ENCODE measurements at regions not wholly inside any gene's neighbourhood (a gene's known extent, or its start where the extent isn't known, plus 50 kb on each side); places are given as distances from the start of the nearest gene placed in this dataset.

DNA sequence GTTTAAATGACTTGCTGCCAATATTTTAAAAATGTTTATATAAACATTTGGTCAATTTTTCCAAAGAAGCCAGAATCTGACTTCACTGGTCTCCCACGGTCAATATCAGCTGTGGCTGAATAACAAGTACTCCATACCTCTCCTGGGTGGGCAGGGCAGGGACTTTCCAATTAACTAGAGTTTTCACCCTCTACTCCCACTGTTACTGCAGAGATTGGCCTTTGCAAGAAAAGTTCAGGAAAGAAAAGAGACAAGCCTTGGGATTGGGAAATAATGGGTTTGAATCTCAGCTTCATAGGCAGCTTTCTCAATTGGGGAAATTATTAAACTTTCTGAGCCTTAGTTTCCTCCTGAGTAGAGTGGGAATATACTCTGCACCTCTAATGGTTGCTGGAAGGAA, 236.9 kb downstream of the PRL start:
- H3K27me3 Mint-ChIP-seq: peaks cover 6 to 9% of the 10 kb centered on the region in 2 donors
- no peak for ATAC-seq
- peaks cover 5 to 12% of the 10 kb centered on the region in 2 donors for H3K4me1 Mint-ChIP-seq (ENCODE audit: low read depth in 2 of 2)
- H3K27ac Mint-ChIP-seq: no peak overlapping the region
- no peak for DNase-seq (ENCODE audit: low spot score)
- H3K36me3 Mint-ChIP-seq: peaks cover 5% of the 10 kb centered on the region
- H3K9me3 Mint-ChIP-seq: no peaks in the 10 kb centered on the region
- no peak overlapping the region for H3K4me3 Mint-ChIP-seq

DNA sequence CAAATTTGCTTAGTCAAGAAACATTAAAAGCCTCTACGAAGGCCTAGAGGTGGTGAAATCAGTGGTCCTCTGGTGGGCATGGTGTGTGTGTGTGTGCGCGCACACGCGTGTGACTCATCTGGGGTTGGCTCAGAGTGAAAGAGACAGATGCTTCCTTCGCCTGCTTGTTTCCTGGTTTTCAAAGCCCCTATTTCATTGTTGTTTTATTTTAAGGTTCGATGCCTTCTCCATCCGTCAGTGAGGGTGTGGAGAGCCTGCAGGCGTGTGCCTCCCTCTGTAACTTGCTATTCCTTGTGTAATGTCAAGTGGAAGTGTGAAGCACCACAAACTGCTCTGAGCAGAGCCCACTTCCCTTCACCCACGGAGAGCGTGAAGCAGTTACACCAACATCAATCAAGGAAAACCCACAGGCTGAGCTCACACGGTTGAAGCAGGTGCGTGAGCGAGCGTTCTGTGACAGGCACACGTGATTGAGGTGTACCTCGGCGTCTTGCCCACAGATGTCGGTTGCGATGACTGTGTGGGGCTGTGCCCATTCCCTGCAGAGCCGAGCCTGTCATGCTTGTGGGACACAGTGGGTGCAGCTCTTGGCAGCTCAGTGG, 233.9 kb downstream of the PRL start:
- H3K4me1 Mint-ChIP-seq (ENCODE audit: low read depth in 2 of 2): peaks cover 5 to 12% of the 10 kb centered on the region in 2 donors

DNA sequence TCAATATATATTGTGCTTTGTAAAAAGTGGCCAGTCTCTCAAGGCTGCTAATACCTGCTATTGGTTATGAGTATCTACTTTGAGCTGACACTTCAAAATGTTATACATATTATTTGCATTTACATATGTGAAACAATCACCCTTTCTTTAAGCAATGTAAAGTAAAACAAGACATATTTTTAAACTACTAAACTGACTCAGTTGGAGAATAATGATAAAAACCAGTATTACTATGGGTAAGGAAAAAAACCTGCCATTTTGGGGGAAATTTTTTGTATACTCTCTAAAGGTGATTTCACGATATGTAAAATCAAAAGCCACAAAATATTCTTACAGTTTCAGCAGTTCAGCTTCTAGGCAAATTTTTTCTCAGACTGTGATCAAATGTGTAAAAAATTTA, 232.3 kb downstream of the PRL start:
- Mint-ChIP-seq H3K9me3 (no peaks in the 10 kb centered on the region), H3K4me1 (ENCODE audit: low read depth in 2 of 2) (peaks cover 5 to 12% of the 10 kb centered on the region in 2 donors), H3K27ac (no peak overlapping the region), H3K4me3 (no peak overlapping the region), H3K27me3 (peaks cover 2 to 4% of the 10 kb centered on the region in 2 donors), H3K36me3 (peaks cover 1% of the 10 kb centered on the region)
- DNase-seq (ENCODE audit: low spot score) (no peak), ATAC-seq (no peak)

More for the DNA sequence above, 233.9 kb downstream of the PRL start:
- H3K27me3 Mint-ChIP-seq: peaks cover 6 to 9% of the 10 kb centered on the region in 2 donors
- ATAC-seq (peak; percentile 83 to 84), DNase-seq (ENCODE audit: low spot score) (no peak)
- peak overlapping the region; percentile 52 to 60 for H3K27ac Mint-ChIP-seq
- peak overlapping the region; percentile 57 for H3K4me3 Mint-ChIP-seq
- H3K9me3 Mint-ChIP-seq: no peaks in the 10 kb centered on the region
- peaks cover 5% of the 10 kb centered on the region for H3K36me3 Mint-ChIP-seq

DNA sequence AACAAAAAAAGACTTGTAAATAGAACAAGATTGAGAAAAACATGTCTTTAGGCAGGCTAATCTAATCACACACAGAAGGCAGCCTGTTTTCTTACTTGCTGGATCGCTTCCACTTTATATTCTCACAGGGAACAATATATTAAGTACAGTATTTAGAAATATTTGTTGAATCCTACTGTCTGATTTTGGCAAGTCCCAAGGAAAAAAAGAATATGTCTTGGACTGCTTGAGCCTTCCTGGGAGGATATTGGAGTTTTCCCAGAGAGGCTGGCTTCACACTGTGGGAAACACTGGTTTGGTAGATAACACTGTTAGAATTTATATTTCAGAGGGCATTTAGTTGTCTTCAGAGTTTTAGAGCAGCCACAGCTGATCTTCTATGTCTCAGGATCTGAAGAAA, 229.7 kb downstream of the PRL start:
- H3K36me3 Mint-ChIP-seq: no peaks in the 10 kb centered on the region
- no peaks in the 10 kb centered on the region for H3K9me3 Mint-ChIP-seq
- H3K27ac Mint-ChIP-seq: no peak overlapping the region
- H3K4me1 Mint-ChIP-seq (ENCODE audit: low read depth in 2 of 2): peaks cover 5 to 6% of the 10 kb centered on the region in 2 donors
- ATAC-seq (no peak), DNase-seq (ENCODE audit: low spot score) (no peak)
- no peak overlapping the region for H3K4me3 Mint-ChIP-seq
- H3K27me3 Mint-ChIP-seq: no peaks in the 10 kb centered on the region

DNA sequence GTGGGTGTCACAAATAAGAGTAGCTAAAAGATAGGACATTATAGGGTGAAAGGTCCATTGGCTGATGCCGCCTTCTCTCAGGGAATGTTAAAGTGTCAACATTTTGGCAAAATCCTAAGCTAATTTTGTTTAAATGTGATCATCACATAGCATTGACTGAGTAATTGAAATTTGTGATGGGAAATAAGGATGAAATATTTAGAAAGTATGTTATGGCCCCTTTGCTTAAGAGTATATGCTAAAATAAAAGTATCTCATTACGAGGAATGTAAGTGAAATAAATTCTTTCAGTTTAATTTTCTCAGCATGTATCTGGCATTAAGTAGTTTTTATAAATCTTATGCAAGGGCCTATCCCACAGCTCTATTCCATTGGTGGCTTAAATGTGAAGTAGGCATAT, 229.2 kb downstream of the PRL start:
- Mint-ChIP-seq H3K4me3 (no peak overlapping the region), H3K27me3 (no peaks in the 10 kb centered on the region), H3K4me1 (ENCODE audit: low read depth in 2 of 2) (peaks cover 5% of the 10 kb centered on the region in 2 donors), H3K36me3 (no peaks in the 10 kb centered on the region), H3K9me3 (no peaks in the 10 kb centered on the region), H3K27ac (no peak overlapping the region)
- no peak for ATAC-seq
- no peak for DNase-seq (ENCODE audit: low spot score)

DNA sequence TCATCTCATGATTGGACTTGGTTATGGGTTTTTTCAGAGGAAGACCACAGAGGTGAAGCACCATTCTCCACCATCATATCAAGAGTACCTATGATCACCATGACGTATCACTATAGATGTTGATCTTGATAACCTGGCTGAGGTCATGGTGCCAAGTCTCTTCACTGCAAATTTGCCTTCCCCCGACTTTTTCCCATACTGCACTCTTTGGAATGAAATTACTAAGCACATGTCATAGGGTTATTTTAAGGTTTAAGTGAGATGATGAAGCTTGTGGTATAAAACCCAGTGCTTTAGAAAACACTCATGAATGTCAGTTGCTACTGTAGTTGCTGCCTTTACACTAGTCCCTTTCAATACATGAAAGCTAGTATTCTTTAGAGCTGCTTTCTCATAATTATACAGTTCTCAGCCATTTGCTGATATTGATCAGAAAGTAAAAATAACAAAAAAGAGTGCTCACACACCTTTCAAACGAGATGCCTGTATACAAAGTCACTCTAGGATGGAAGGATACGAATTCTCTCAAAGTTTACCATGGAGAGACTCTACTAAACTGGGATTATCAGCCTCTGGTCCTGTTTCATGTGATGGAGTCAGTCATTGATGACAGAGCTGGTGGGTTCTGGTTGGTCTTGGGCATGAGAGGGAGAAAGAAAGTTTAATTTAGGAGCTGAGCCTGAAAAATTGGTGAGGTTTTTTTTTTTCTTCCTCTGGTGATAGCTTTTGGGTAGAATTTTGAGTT, 228.1 kb downstream of the PRL start:
- ATAC-seq: peak in 1 of 2 donors; percentile 53
- Mint-ChIP-seq H3K27me3 (no peaks in the 10 kb centered on the region), H3K36me3 (no peaks in the 10 kb centered on the region), H3K9me3 (no peaks in the 10 kb centered on the region), H3K27ac (no peak overlapping the region), H3K4me1 (ENCODE audit: low read depth in 2 of 2) (no peaks in the 10 kb centered on the region), H3K4me3 (no peak overlapping the region)
- no peak for DNase-seq (ENCODE audit: low spot score)

DNA sequence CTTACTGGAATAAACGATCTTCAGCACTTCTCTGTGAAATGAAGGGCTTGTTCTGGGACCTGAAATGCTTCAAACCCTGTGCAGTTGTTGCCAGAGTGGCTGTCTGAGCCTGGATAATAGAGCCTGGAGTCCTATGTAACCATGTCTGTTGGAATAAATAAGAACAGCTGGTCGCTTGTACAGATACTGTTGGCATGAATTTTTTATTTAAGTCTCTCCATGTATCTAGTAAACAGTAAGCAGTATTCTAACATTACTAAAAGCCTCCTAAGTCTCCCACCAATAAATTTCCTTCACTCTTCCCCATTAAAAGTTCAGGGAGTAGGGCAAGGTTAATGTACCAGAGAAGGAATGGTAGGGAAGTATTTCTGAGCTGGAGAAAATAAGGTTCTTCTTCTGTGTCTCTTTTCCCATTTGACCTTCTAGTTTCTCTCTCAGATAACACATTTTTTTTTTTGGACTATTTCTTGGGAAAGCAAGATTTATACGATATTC, 227.5 kb downstream of the PRL start:
- ATAC-seq (no peak), DNase-seq (ENCODE audit: low spot score) (no peak)
- no peak overlapping the region for H3K27ac Mint-ChIP-seq
- no peaks in the 10 kb centered on the region for H3K4me1 Mint-ChIP-seq (ENCODE audit: low read depth in 2 of 2)
- H3K36me3 Mint-ChIP-seq: no peaks in the 10 kb centered on the region
- H3K4me3 Mint-ChIP-seq: no peak overlapping the region
- H3K9me3 Mint-ChIP-seq: peaks cover 4% of the 10 kb centered on the region
- H3K27me3 Mint-ChIP-seq: no peaks in the 10 kb centered on the region

DNA sequence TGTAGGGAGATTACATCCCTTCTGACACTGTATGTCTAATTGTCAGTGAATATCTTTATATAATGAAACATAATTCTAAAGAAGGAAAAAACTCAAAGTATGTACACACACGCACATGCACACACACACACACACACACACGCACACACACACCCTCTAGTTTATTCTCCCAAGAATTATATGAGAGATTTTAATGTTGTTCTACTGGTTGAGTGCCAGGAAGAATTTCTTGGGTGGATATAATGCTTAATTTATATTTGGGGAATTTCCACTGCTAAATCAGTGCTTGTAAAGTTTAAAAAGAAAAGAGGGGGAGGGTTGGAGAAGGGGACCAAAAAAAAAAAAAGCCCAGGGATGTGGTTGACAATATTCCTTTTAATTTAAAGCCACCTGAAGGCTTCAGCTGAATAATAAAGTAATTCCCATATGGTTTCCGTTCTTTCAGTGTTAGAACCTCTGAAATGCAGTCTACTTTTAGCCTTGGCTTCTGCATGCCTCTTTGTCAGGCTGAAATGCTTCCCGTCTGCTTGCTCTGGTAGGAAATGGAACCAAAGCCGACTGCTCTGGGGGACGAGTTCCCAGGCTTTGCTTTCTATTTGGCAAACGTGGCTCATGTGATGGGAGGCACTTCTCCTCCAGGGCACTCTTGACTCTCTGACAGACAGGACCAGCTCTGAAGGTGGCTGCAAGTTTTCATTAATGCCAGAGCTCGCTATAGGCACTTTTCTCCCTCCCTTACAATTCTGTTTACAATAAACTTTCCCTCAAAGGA, 225.4 kb downstream of the PRL start:
- no peaks in the 10 kb centered on the region for H3K4me1 Mint-ChIP-seq (ENCODE audit: low read depth in 2 of 2)
- H3K9me3 Mint-ChIP-seq: peaks cover 6% of the 10 kb centered on the region
- ATAC-seq: no peak
- no peak overlapping the region for H3K27ac Mint-ChIP-seq
- DNase-seq (ENCODE audit: low spot score): no peak
- H3K4me3 Mint-ChIP-seq: no peak overlapping the region
- H3K36me3 Mint-ChIP-seq: no peaks in the 10 kb centered on the region
- no peaks in the 10 kb centered on the region for H3K27me3 Mint-ChIP-seq

DNA sequence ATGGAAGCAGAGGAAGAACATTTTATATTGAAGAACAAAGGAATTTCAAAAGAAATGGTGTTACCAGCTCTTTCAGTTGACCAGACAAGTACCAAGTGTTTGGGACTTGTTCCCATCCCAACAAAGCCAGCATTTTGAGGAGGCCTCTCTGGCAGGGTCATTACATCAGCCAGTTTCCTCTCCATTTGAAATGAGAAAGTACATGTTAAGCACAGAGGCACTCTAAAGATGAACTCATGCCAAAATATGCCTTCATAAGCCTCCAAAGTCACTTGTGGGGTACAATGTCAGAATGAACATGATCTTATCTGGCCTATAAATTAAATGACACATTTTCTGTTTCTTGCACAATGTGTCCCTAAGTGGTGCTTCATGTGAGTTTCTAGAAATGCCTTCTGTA, 223.9 kb downstream of the PRL start:
- H3K4me1 Mint-ChIP-seq (ENCODE audit: low read depth in 2 of 2): no peaks in the 10 kb centered on the region

DNA sequence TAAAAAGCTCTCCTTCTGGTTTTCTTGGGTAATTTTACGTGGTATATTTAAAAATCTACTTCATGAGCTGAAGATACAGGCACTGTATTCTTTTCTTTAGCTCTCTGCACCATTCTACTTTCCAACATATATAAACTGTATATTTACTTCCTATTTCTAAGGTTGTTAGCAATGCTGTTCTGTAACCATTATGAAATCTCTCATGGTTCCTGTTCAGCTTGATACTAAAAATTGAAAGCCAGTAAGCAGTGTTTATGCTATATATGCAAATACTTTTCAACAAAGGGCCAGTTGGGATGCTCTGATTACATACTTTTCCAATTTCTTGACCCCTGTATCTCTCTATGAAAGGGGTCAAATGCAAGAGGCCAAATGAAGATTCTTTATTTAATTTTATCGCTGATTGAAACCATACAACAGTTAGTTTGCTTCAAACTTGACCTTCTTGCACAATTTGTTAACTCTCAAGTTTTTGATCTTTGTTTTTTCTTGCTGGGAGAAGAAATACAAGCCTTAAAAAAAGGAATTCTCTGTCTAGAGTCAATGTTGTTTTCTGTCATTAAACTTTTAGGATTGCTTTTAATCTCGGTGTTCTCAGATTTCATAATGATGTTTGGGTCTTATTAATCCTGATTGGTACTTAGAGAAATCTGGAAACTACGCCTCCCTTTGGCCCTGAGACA, 223.2 kb downstream of the PRL start:
- H3K27ac Mint-ChIP-seq: no peak overlapping the region
- H3K4me1 Mint-ChIP-seq (ENCODE audit: low read depth in 2 of 2): no peaks in the 10 kb centered on the region
- no peaks in the 10 kb centered on the region for H3K36me3 Mint-ChIP-seq
- no peak overlapping the region for H3K4me3 Mint-ChIP-seq
- H3K9me3 Mint-ChIP-seq: peaks cover 6% of the 10 kb centered on the region
- DNase-seq (ENCODE audit: low spot score) (no peak), ATAC-seq (no peak)
- no peaks in the 10 kb centered on the region for H3K27me3 Mint-ChIP-seq

More for the DNA sequence above, 223.9 kb downstream of the PRL start:
- H3K9me3 Mint-ChIP-seq: peaks cover 6% of the 10 kb centered on the region
- ATAC-seq (no peak), DNase-seq (ENCODE audit: low spot score) (no peak)
- H3K36me3 Mint-ChIP-seq: no peaks in the 10 kb centered on the region
- H3K27ac Mint-ChIP-seq: no peak overlapping the region
- H3K4me3 Mint-ChIP-seq: no peak overlapping the region
- H3K27me3 Mint-ChIP-seq: no peaks in the 10 kb centered on the region

DNA sequence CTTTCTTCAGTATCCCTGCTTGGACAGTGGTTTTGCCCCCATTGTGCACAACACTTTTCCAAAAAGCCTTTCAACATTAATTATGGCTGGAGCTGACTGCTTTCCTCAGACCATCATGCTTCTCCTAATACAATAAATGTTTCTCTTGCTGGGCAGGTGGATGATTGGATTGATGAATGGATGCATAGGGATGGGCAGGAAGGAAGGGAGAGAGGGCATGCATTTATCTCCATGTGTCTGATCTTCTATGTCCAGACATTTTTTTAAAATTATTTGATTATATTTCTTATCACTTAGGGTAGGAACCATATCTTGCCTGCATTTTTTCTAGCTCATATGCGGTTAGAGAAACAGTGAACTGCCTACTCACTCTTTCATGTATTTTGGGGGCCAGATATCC, 218.5 kb downstream of the PRL start:
- H3K36me3 Mint-ChIP-seq: no peaks in the 10 kb centered on the region
- no peaks in the 10 kb centered on the region for H3K27me3 Mint-ChIP-seq
- no peaks in the 10 kb centered on the region for H3K4me1 Mint-ChIP-seq (ENCODE audit: low read depth in 2 of 2)
- H3K27ac Mint-ChIP-seq: no peak overlapping the region
- H3K9me3 Mint-ChIP-seq: peaks cover 6% of the 10 kb centered on the region
- ATAC-seq: no peak
- no peak for DNase-seq (ENCODE audit: low spot score)
- H3K4me3 Mint-ChIP-seq: no peak overlapping the region

DNA sequence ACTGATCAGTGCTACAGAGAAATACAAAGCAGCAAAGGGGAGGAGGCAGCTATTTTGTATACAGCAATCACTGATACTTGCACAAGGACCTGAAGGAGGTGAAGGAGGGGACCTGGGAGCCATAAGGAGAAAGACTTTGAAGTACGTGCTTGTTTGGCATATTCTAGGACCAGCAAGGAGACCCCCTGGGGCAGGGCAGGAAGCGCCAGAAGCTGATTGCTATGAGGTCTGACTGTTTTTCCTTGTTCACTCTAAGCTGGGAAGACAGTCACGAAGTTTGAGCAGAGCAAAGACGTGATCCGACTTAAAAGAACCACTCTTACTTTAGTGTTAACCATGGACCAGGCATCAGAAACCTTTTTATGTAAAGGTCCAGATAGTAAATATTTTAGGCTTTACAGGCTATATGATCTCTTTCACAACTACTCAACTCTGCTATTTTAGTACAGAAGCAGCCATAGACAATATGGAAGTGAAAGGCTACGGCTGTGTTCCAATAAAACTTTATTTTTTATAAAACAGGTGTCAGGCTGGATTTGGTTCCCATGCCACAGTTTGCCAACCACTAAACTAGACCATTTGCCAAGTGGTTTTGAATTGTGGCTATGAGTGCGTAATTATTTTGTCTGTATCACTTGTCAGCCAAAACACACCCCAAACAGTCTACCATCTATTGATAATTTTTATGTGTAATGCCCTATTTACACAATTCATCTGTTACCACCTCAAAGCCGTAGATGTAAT, 217.9 kb downstream of the PRL start:
- H3K36me3 Mint-ChIP-seq: no peaks in the 10 kb centered on the region
- DNase-seq (ENCODE audit: low spot score): no peak
- no peak overlapping the region for H3K4me3 Mint-ChIP-seq
- no peak overlapping the region for H3K27ac Mint-ChIP-seq
- peaks cover 6% of the 10 kb centered on the region for H3K9me3 Mint-ChIP-seq
- no peaks in the 10 kb centered on the region for H3K27me3 Mint-ChIP-seq
- no peak for ATAC-seq
- no peaks in the 10 kb centered on the region for H3K4me1 Mint-ChIP-seq (ENCODE audit: low read depth in 2 of 2)

DNA sequence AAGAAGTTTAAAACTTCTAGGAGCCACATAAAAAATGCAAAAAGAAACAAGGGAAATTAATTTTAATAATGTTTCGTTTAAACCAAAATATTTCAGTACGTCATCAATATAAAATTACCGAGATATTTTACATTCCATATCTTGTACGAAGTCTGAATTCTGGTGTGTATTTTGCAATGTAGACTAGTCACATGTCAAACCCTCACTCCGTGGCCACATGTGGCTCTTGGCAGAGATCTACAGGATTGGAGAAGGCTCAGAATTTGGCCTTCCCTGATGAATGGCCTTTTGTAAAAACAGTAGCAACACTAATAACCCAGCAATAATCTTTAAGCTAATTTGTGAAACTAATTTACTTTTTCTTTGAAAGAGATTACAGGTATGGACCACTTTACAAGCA, 217.1 kb downstream of the PRL start:
- Mint-ChIP-seq H3K4me1 (ENCODE audit: low read depth in 2 of 2) (no peaks in the 10 kb centered on the region), H3K27me3 (no peaks in the 10 kb centered on the region), H3K36me3 (no peaks in the 10 kb centered on the region), H3K27ac (no peak overlapping the region), H3K9me3 (no peaks in the 10 kb centered on the region), H3K4me3 (no peak overlapping the region)
- DNase-seq (ENCODE audit: low spot score) (no peak), ATAC-seq (no peak)

All from natural killer cell treated with Interleukin-12 subunit alpha and Interleukin-12 subunit beta and Interleukin-15 and Interleukin-18, amount 100 ng/mL, for 72 hours (primary cell).